ENCODE measurements at regions not wholly inside any gene's neighbourhood (a gene's known extent, or its start where the extent isn't known, plus 50 kb on each side); places are given as distances from the start of the nearest gene placed in this dataset.

GRCh38 chr20:22411627-22412450, 172.5 kb downstream of the FOXA2 start (continued):
- TF ChIP-seq USF2 (IDR thresholded peaks at IDR 0.05; ENCODE audit: low read depth, low read length): no peak
- no peak; the same call in 1 of the 2 replicates for TF ChIP-seq USF2 (CRISPR knock-in tag; IDR thresholded peaks at IDR 0.05; ENCODE audit: borderline replicate concordance)
- TF ChIP-seq NAIF1 (CRISPR knock-in tag; IDR thresholded peaks at IDR 0.05; ENCODE audit: borderline replicate concordance): 0 out of 2 replicates have a peak, but pooled peaks have one; percentile 32
- no peak for TF ChIP-seq CC2D1A (CRISPR knock-in tag; IDR thresholded peaks at IDR 0.05)
- TF ChIP-seq ZBTB25 (CRISPR knock-in tag; IDR thresholded peaks at IDR 0.05): peak; percentile 78; the same call in 1 of the 2 replicates
- TF ChIP-seq ZNF503 (CRISPR knock-in tag; IDR thresholded peaks at IDR 0.05): no peak
- TF ChIP-seq ZNF414 (CRISPR knock-in tag; IDR thresholded peaks at IDR 0.05): no peak
- TF ChIP-seq ZFP62 (CRISPR knock-in tag; IDR thresholded peaks at IDR 0.05): no peak
- peak; percentile 74 for TF ChIP-seq ZNF781 (CRISPR knock-in tag; IDR thresholded peaks at IDR 0.05; ENCODE audit: borderline replicate concordance, not compliant biosample characterization)
- no peak for TF ChIP-seq BATF2 (CRISPR knock-in tag; IDR thresholded peaks at IDR 0.05)
- peak; percentile 35; the same call in 1 of the 3 replicates for TF ChIP-seq MXI1 (IDR thresholded peaks at IDR 0.05; ENCODE audit: borderline replicate concordance, low read depth, low read length)
- peak; percentile 51; the same call in 1 of the 2 replicates for TF ChIP-seq SIX1 (CRISPR knock-in tag; IDR thresholded peaks at IDR 0.05; ENCODE audit: borderline replicate concordance)
- TF ChIP-seq ZNF784 (CRISPR knock-in tag; IDR thresholded peaks at IDR 0.05; ENCODE audit: borderline replicate concordance): peak; percentile 68; the same call in 1 of the 2 replicates
- no peak for TF ChIP-seq CREBL2 (CRISPR knock-in tag; IDR thresholded peaks at IDR 0.05; ENCODE audit: borderline replicate concordance)
- peak; percentile 36; the same call in 1 of the 2 replicates for TF ChIP-seq JUND (CRISPR knock-in tag; IDR thresholded peaks at IDR 0.05)
- peak; percentile 82 for TF ChIP-seq SSRP1 (CRISPR knock-in tag; IDR thresholded peaks at IDR 0.05)
- peak; percentile 90 for TF ChIP-seq BCL6 (CRISPR knock-in tag; IDR thresholded peaks at IDR 0.05)

Measured in HepG2 (cell line).